C4-2B (cell line): ENCODE measurements at regions not wholly inside any gene's neighbourhood (a gene's known extent, or its start where the extent isn't known, plus 50 kb on each side); places are given as distances from the start of the nearest gene placed in this dataset.
"Not testable (repeated sequence)": the region's sequence is repeated elsewhere in the genome, so short reads cannot be mapped to it uniquely, and the experiment has no call there.

Experiments used
- H3K27ac ChIP-seq: fragments of 450-650 bp; 2 replicates; pipeline ENCODE4 v1.5.1; 2017
- CTCF ChIP-seq: fragments of 450-650 bp; conservative IDR thresholded peaks from 2 replicates; pipeline ENCODE4 v1.5.1; 2017; ENCODE audit warnings: mild to moderate bottlenecking
- ZFX ChIP-seq: fragments of 450-650 bp; IDR thresholded peaks from 2 replicates; pipeline ENCODE4 v1.6.1; 2017

- TF ChIP-seq CTCF, result no peak
- TF ChIP-seq ZFX, result no peak
- H3K27ac ChIP-seq, result no peak overlapping the region
Measured at GRCh38 chrX:1045680-1046314, 166.7 kb downstream of the CRLF2 start.

GRCh38 chrX:1041091-1041490 is 171.4 kb downstream of the CRLF2 start:
- TF ChIP-seq CTCF, result no peak
- TF ChIP-seq ZFX, result no peak
- H3K27ac ChIP-seq, result no peak overlapping the region

DNA sequence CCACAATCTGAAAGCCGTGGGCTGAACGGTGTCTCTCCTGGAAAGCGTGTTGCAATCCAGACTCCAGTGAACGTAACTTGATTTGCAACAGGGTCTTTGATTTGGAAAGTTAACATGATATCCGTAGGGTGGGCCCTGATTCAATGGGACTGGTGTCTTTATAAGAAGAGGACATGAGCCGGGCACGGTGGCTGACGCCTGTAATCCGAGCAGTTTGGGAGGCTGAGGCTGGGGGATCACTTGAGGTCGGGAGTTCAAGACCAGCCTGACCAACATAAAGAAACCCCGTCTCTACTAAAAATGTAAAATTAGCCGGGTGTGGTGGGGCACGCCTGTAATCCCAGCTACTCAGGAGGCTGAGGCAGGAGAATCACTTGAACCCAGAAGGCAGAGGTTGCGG is 176.5 kb downstream of the CRLF2 start:
- H3K27ac ChIP-seq, result not testable (repeated sequence)

- H3K27ac ChIP-seq, result no peak overlapping the region
- TF ChIP-seq ZFX (no peak), CTCF (no peak)
Measured at GRCh38 chrX:1035206-1035605, 177.2 kb downstream of the CRLF2 start.

DNA sequence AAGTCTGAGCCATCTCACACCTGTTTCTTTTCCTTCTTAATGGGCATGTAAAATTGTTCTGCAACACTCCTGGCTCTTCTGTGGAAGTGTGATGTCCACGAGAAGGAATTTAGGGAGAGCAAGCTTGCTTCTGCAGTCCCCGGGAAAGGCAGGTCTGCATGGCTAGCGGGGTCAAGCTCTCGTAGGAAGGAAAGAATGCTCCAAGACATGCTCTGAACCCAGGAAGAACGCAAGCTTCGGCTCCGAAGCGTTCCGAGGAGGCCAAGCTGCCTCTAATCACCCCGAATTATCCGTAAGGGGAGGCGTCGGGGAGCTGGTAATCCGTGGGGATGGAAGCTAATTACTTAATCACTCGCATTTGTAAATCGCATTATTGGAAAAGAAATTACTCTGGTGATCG is 177.7 kb downstream of the CRLF2 start:
- H3K27ac ChIP-seq, result no peak overlapping the region

GRCh38 chrX:1031521-1032430 is 180.7 kb downstream of the CRLF2 start:
- H3K27ac ChIP-seq, result no peak overlapping the region
- TF ChIP-seq ZFX, result no peak
- no peak for TF ChIP-seq CTCF

More for the DNA sequence above, 177.7 kb downstream of the CRLF2 start:
- no peak for TF ChIP-seq ZFX

GRCh38 chrX:1029494-1029893 is 183.0 kb downstream of the CRLF2 start:
- H3K27ac ChIP-seq, result no peak overlapping the region

More at GRCh38 chrX:1029494-1029893, 183.0 kb downstream of the CRLF2 start:
- no peak for TF ChIP-seq ZFX
- no peak for TF ChIP-seq CTCF
